Stimulated activated CD4-positive, alpha-beta T cell treated with anti-CD3 and anti-CD28 coated beads, Interleukin-1b, Interleukin-23, amount 100 ng/mL, for 4 hours (primary cell): ENCODE measurements at regions not wholly inside any gene's neighbourhood (a gene's known extent, or its start where the extent isn't known, plus 50 kb on each side); places are given as distances from the start of the nearest gene placed in this dataset.
"Not testable (repeated sequence)": the region's sequence is repeated elsewhere in the genome, so short reads cannot be mapped to it uniquely, and the experiment has no call there.

Experiments used
- DNase-seq, 2 donors: peaks; one replicate each; pipeline ENCODE4 v3.0.0-alpha.2; 2020; ENCODE audit warnings: low read depth in 2 of 2

DNA sequence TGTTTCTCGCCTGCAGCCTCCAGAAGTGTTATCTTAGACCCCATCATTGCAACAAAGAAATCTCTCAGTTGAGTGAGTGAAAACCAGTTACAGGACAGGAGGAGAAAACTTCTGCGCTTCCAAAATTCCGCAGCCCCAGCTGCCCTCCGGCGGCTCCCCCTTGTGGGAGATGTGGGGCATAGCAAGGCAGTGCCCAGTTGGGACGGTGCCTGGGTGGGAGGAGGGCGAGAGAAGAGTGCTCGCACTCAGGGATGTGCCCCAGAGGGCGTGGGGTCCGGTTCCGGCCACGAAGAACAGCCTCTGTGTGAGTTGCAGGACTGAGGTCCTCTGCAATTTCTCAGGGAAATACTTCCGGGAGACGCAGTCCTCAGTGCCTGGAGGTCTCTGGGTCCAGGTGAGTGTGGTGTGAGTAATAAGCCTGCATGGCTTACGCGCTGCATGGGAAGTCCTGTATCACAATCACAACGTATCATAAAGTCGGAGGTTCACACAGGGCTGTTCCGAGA, 87.0 kb upstream of the BLID start:
- DNase-seq, result peak; percentile 0 to 11

DNA sequence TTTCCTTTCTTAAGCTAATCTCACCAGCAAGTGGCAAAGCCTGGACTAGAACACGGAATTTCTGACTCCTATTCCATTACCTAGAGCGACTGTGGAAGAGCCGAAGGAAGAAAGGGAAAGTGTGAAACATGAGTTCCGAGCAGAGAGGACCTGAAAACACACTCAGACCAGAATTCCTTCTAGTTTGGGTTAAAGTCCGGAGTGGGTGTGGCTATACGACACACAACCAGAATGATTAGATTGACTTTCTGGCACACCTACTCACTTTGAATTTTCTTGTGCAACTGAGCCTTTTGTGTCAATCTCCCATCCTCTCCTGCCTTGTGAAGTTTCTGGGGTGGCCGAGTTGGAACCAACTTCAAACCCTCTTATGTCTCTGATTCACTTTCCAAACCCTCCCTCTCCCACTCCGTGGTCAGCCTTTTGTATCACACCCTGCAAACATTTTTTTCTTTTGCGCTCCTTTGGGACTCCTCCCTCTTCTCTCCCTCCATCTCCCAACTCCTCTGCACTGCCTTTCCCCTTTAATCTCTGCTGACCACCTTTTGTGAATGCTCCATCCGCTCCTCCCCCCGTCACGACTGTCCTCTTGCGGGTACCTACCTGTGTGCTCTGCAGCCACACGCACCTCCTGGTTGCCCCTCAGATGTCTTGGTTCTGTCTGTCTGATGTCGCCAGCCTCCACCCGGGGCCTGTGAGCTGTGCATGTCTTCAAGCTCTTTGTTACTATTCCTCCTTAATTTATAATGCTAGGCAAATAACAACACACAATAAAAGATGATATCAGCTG, 86.3 kb upstream of the BLID start:
- DNase-seq, result no peak

DNA sequence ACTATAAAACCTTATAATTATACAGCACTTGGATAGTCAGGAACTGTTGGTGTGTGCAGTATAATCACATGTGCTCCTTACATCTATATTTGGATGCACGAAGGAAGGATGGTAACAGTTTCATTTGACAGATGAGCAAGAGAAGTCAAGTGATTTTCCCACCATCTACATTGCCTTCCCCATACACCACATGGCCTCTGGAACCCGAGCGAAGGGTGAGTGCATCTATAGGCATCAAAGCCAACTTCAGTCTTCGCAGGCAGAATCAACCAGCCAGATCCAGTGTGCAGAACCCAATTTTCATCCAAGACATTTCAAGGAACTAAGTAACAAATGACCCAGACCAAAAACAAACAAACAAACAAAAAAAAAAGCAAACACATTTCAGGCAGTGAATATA, 85.1 kb upstream of the BLID start:
- no peak for DNase-seq

DNA sequence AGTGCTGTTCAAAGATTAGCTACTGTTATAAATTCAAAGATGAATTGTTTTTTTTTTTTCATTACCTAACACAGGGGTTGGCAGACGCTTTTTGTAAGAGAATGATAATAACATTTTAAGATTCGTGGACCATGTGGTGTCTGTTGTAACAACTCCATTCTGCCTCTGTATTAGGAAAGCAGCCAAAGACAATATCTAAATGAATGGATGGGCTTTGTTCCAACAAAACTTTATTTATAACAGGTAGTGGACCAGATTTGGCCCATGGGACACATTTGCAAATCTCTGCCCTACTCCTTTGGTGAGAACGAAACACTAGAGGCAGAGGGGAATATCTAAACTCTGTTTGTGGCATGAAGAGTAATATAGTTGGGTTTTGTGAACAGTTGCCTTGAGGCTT, 83.6 kb upstream of the BLID start:
- no peak for DNase-seq

DNA sequence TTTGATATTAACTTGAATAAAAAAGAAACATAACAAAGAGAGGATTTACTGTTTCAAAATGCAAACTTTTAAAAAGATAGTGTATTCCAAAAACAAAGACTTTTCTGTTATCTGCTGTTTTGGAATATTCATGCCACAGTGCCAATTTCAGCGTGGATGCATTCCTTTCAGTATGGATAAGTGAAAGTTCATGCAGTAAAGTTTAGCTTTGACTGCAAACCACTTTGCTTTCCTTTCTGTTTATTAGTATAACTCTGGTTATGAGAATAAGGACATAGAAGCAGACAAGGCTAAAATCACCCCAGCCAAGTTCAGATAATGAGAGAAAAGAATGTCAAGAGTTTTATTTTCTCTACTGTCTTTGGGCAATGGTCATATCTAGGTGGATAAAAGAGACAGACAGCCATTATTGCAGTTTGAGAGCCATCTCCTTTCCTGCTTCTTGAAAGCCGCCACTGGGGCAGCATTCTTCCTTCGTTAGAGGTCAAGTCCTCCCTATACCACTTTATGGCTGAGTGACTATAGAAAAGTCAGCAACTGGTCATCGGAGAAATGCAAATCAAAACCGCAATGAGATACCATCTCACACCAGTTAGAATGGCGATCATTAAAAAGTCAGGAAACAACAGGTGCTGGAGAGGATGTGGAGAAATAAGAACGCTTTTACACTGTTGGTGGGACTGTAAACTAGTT, 82.4 kb upstream of the BLID start:
- no peak for DNase-seq

DNA sequence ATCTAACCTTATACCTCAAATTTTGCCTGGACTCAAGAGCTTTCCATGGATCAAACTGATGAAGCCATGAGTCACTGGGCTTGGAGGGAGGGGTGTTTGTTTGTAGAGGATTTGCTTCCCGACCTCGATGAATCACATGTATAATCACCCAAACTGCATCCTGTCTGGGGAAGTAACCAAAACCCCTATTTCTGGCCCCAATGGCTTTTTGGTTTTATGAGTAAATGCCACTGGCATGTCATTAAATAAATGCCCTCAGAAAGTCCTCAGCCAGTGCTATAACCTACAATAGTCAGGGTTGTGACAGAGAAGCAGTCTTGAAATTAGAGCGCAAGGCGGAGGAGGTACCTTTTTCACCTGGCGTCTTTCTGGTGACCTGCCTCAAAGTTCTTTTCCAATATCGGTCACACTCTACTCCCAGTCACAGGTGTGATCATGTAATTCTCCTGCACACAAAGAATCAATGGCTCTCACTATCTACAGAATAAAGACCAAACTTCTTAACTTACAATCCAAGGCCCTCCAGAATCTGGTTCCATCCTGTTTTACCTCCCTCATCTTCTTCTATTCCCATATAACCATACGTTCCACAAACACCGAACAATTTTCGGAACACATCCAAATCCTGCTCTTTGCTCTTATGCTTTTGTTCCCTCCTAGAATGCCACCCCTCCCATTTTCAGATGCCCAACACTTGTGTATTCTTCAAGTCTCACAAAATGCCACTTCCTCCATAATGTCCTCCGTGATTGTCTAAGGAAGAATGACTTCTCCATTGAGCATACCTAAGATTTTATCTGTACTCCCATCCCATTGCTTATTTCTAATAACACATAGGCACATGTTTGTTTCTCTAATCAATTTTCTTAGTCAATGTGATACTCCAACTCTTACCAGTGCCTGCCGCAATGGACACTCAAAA, 81.3 kb upstream of the BLID start:
- DNase-seq, result no peak

DNA sequence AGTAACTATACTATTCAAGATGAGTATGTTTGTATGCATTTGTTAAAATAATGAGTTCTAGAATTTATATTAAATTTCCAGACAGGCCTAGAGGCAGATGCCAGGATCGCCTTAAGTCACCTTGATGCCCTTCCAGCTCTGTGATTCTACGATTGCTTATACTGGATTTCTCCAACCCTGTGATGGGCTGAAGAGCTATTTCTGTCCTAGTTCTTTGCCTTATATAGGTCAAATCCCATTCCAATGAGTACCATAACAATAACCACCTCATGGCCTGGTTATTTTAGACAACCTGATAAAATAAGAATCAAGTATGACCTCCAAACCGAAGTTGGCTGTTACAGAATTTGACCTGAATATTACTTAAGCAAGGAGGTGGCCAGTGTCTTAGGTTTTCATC, 79.8 kb upstream of the BLID start:
- no peak for DNase-seq

DNA sequence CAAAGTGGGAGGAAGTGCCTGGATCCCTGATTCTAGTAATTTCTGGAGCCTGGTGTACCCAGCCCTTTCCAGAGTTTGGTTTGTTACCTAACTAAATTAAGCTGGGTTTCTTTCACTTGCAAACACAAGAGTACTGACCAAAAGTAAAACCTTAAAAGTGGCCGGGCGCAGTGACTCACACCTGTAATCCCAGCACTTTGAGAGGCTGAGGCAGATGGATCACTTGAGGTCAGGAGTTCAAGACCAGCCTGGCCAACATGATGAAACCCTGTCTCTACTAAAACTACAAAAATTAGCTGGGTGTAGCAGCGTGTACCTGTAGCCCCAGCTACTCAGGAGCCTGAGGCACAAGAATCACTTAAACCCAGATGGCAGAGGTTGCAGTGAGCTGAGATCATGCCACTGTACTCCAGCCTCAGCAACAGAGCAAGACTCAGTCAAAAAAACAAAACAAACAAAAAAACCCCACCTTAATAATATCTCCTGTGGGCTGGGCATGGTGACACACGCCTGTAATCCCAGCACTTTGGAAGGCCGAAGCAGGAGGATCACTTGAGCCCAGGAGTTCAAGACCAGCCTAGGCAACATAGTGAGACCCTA, 78.0 kb upstream of the BLID start:
- DNase-seq, result not testable (repeated sequence)

DNA sequence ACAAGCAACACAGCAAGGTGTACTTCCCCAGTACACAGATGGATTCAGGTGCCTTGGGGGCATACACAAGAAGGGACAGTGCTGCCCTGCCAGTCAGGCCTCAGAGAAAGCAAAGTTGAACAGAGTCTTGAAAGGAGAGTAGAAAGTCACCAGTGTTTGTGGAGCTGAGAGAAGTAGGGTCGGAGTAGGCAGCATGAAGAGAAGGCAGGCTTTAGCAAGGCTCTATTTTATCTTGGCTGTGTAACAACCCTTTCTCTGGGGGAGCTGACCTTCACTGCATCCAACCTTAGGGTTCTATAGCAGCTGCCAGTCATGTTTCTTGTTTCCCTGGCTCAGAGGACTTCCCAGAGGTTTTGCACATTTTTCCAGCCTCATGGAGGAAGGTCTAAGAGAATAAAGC, 77.4 kb upstream of the BLID start:
- DNase-seq, result no peak

DNA sequence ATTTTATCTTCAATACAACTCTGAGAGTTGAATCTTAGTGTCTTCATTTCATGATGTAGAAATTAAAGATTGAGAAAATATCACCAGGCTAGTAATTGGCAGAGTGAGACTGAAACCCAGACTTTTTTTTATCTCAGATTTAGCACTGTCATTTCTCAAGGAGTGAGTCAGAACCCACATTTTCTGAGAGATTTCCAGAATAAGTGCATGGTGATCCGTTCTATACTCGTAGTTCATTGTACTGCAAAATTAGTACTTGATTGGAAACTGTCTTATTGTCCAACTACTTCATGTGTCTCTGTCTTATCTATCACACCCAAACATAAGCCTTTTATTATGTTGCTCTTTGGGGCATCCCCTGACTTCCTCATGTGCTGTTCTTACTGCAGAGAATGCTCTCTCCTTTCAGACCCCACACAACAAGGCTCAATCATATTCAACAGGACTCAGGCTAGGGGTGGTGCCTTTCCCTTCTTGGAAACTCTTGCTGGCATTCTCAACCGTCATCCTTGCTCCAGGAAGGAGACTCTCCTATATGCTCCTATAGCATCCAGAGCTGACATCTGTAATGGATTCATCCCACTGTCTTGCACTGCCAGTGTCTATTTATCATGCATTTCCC, 76.7 kb upstream of the BLID start:
- DNase-seq, result no peak

DNA sequence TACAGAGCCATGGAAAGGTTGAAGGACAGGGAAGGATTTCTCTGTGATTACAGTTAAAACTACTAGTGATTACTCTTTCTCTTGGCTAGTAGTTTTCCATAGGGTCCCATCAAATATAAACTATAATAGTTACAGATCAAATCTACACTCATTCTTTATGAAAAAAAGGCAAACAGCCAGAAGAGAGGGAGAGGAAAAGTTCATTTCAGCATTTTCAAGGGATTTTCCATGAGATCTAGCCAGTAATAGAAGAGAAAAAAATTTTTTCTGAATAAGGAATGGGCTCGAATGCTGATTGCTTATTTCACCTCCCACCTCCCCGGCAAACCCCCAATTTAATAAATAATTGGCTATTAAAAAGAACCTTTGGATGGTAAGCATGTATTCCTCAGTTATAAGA, 74.8 kb upstream of the BLID start:
- no peak for DNase-seq

DNA sequence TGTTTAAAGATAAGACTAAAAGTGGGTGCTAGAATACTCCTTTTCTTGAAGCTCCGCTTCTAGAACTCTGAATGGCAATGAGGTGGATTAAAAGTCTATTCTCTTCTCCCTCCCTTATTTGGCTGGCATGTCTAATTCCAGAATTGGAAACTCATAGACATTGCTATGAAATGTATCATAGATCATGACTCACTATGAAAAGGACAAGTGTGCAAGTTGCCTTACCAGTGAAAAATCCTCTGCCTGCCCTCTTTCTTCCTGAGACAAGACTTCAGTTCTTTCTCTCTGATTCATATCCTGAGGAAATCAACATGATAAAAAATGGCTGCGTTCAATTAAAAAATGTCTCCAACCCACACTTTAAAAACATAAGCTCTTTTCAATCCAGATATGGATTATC, 73.2 kb upstream of the BLID start:
- no peak for DNase-seq

DNA sequence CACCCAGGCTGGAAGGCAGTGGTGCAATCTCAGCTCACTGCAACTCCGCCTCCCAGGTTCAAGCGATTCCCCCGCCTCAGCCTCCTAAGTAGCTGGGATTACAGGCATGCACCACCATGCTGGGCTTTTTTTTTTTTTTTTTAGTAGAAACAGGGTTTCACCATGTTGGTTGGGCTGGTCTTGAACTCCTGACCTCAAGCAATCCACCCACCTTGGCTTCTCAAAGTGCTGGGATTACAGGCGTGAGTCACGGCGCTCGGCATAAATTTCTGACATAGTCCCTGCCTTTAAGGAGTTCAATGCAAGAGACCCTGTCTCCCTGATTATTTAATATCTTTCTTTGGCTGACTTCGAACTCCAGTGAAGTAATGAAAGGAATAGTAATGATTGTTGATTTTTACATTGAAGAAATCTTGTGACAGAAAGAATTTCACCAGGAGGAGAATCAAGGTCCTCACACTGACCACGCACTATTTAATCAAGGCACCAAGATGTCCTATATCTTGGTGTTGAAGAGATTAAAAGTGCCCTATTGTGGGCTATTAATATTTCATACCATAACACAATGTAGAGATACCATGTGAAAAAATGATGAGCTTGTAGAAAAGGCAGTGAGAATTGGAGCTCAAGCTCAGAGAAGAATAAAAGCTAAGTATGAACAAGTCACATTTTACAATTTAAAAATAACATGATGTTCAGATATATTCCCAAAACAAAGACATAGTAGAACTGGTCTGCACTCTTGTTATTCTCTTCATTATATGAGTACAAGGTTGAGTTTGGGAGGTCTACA, 71.6 kb upstream of the BLID start:
- no peak for DNase-seq

DNA sequence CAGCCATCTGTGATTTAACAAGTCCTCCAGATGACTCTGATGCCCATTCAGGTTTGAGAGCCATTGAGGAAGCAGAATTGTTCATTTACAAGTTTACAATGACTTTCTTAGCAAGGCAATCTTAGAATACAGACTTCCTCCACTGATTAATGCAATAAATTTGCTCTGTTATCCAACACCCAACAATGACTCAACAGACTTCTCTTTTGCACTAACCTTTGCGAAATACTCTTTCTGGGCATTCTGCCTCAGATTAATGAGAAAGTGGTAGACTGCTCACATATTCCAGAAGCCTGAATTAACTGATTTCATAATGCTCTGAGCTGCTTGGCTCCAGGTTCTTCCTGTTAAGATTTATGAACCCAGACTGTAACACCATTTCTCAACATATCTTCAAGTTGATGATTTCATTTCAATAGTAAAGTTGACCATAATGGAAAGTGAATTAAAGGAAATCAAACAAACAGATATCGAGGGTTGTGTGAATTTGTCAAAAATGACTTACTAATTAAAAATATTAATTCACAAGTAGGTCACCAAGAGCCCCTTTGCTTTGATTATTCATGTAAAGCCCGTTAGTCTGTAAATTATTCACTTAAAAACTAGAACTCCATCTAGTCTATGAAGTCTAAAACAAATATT, 70.5 kb upstream of the BLID start:
- no peak for DNase-seq

DNA sequence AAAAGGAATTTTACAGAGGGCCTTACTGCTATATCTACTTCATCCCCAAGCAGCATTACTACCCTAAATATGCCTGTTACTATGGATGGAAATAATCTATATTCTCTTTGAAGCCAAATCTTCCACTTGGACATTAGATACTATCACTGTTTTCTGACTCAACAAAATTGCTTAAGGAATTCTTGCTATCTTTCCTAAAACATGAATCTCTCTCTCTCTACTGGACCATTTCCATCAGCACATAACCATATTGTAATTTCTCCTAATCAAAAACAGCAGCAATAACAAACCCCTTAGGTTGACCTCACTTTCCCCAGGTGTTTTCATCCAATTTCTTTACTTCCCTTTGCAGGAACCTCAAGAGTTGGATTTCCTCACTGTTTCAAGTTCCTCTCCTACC, 67.9 kb upstream of the BLID start:
- DNase-seq, result no peak

DNA sequence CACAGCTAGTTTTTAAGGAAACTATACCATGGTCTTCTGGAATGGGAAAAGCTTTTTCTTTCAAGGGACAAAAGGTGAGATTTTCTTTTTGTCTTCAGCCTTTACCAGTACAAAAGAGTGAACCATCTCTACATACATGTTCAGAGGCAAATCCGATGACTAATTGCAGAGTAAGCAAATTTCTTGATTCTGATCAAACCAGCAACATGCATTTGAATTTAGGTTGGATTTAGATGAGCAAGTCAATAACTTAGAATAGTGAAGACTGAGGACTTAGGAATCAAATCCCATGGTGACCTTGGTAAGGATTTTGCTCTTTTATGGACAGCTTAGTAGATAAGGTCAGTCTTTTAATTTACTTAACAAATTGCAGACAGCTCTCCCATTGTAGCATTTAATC, 65.9 kb upstream of the BLID start:
- no peak for DNase-seq

DNA sequence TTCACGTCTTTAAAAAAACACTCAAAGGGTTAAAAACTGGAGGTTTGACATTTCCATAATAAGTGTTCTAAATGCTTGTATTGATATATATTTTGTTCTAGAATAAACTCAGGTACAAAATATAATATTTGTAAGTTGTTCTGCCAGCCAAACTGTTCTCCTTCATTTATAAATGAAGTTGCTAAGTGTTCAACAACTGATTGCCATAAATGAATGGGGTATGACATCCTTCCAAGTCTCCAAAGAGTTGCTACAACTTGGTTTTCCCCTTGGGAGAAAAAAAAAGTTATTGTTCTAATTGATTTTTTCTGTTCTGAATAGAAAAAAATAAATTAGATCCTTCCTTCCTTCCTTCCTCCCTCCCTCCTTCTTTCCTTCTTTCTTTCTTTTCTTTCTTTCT, 65.4 kb upstream of the BLID start:
- DNase-seq, result no peak

DNA sequence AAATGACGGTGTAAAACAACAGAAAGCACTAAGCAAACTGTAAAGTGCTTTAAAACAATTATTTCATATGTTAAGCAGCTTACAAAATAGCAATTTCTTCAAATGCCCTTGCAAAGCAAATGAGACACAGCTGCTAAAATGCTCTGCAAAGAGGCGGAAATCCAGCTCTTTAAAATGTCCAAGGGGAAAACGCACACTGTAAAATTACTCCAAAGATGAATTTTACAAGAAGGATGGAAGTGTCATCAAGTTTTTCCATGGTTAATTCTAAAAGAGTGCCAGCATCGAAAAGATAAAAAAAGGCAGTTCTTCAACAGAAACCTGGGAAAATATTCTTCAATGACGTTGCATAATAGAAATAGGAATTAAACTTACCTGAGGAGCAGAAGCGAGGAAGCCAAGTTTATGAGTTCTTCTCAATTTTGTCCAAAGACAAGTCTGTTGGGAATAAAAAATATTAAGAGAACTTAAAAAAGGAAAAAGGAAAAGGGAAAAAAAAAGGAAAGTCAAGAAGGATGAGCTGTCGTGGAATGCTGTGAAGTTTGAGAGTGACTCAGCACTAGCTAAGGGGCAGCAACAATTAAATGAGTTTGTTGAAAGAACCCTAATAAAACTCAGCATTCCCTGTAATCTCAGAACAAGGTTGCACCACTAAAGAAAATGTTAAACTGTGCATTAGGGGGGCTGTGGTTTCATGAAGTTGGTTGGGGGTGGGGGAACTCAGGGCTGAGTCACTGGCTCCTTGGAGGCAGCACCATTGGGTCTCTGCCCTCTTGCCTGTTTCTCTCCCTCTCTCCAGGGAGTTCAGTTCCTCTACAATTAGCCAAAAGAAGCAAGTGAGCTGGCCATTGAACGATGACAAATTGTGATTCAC, 64.2 kb upstream of the BLID start:
- DNase-seq, result no peak

DNA sequence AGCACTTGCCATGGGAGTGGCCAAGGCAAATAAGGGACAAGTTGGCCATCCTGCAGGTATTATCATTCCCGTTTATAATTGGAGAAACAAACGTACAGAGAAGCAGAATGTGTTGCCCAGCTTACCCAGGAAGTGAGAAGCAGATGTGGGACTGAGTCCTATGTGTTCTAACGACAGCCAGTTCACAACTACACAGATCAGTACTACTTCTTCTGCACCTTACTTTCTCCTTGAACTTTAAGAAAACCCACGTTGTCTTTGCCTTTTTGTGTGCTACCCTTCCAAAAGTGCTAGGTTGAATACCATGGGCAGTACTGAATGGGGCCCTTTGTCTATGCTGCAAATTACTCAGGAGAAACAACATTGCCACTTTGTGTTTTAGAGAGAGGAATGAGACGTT, 62.8 kb upstream of the BLID start:
- no peak for DNase-seq
